Hepatocyte (in vitro differentiated cells): ENCODE measurements at regions not wholly inside any gene's neighbourhood (a gene's known extent, or its start where the extent isn't known, plus 50 kb on each side); places are given as distances from the start of the nearest gene placed in this dataset.

Source experiments
- EZH2 ChIP-seq: fragments of 200-600 bp; sonication (generic); IDR thresholded peaks from 2 replicates; pipeline ENCODE4 v1.6.1; 2016; ENCODE audit warnings: antibody characterized with exemption, mild to moderate bottlenecking, borderline replicate concordance
- TF ChIP-seq, protein P1 (sequence below): fragments of 200-600 bp; sonication (generic); IDR thresholded peaks from 2 replicates; pipeline ENCODE4 v1.5.1; 2016; ENCODE audit warnings: antibody characterized with exemption, mild to moderate bottlenecking; ENCODE audit not compliant: poor library complexity

GRCh38 chr10:27622596-27622995 is 118.5 kb downstream of the RAB18 start:
- TF ChIP-seq, protein P1, sequence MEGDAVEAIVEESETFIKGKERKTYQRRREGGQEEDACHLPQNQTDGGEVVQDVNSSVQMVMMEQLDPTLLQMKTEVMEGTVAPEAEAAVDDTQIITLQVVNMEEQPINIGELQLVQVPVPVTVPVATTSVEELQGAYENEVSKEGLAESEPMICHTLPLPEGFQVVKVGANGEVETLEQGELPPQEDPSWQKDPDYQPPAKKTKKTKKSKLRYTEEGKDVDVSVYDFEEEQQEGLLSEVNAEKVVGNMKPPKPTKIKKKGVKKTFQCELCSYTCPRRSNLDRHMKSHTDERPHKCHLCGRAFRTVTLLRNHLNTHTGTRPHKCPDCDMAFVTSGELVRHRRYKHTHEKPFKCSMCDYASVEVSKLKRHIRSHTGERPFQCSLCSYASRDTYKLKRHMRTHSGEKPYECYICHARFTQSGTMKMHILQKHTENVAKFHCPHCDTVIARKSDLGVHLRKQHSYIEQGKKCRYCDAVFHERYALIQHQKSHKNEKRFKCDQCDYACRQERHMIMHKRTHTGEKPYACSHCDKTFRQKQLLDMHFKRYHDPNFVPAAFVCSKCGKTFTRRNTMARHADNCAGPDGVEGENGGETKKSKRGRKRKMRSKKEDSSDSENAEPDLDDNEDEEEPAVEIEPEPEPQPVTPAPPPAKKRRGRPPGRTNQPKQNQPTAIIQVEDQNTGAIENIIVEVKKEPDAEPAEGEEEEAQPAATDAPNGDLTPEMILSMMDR = no peak
- TF ChIP-seq EZH2 = no peak
